ENCODE measurements at regions not wholly inside any gene's neighbourhood (a gene's known extent, or its start where the extent isn't known, plus 50 kb on each side); places are given as distances from the start of the nearest gene placed in this dataset.
"Not testable (repeated sequence)": the region's sequence is repeated elsewhere in the genome, so short reads cannot be mapped to it uniquely, and the experiment has no call there.

DNA sequence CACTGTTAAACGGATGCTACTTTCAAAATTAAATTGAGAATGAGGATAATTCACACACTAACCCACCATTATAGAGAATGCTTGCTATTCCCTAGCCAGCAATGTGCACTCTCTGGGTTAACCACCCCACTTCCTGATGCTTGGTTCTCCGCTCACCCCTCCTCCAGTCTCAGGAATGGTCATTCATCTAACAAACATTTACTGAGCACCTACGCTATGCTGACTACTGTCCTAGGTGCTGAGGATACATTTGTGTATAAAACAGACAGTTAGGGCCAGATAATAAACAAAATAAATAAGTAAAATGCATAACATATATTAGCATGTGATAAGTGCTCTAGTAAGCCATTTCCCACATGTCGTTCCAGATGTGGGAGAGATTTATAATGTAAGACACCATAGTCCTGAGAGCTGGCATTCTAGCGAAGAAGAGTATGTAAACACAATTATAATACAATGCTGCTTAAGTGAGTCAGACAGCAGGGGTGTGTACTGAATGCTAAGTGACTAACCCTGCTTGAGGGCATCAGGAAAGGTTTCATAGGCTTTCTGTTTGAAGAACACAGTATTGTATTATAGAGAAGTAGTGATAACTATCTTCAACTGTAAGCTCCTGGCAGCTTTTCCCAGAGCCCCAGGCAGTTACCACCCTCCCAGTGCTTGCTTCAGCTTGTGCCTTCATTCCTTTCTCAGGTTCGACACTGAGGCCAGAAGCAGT is 126.7 kb upstream of the CACHD1 start:
- ATAC-seq (no peak), DNase-seq (ENCODE audit: low spot score) (no peak)
- Mint-ChIP-seq H3K4me1 (ENCODE audit: low read depth in 2 of 2) (no peaks in the 10 kb centered on the region), H3K9me3 (peaks cover 4% of the 10 kb centered on the region), H3K27ac (no peak overlapping the region), H3K27me3 (peaks cover 8 to 18% of the 10 kb centered on the region in 2 donors), H3K36me3 (no peaks in the 10 kb centered on the region), H3K4me3 (no peak overlapping the region)

DNA sequence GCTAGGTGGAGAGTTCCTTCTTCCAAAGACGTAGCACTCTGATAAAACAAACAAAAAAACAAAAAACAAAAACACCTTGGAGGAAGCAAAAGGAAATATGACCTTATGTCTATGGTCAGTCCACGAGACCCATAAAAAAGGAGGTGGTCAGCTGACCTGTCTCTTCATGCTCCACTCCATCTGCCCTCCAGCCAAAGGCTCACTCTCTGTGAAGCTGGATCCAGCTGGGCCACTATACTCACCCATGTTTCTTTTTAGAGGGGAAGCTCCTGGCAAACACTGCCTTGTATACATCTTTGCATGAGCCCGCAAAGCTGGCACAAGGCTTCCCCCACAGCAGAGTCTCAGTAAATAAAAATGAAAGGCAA is 126.1 kb upstream of the CACHD1 start:
- H3K27me3 Mint-ChIP-seq, result peaks cover 8 to 18% of the 10 kb centered on the region in 2 donors
- no peak overlapping the region for H3K27ac Mint-ChIP-seq
- DNase-seq (ENCODE audit: low spot score) (no peak), ATAC-seq (no peak)
- no peak overlapping the region for H3K4me3 Mint-ChIP-seq
- H3K9me3 Mint-ChIP-seq, result peaks cover 4% of the 10 kb centered on the region
- H3K4me1 Mint-ChIP-seq (ENCODE audit: low read depth in 2 of 2), result no peaks in the 10 kb centered on the region
- H3K36me3 Mint-ChIP-seq, result no peaks in the 10 kb centered on the region

DNA sequence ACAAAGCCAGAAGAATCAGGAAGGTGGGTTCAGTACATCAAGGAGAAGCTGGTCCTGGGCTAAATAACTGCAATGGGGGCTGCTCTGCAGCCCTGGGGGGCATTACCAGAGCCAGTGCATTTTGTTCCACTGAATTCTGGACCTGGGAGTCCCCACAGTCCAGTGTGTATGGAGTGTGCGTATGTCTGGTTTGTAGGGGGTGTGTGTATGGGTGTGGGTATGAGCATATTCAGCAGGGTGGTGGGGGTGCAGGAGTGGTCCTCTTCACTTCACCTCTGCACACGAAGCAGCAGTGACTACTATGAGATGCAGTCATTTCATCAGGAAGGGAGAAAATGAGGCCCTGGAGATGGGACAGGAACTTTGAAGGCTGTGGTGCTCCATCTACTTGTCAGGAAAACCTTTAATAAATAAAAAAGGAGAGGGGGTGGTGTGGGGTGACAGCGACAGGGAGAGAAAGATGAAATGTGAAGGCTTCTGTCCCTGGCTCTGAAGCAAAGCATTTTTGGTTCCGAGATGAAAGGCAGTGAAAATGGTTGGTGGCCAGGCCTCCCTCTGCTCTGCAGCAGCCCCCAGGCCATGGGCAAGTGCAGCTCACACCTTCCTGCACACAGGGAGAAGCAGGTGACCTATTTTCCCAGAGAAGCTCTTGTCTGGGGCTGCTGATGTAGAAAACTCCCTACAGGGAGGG is 121.5 kb upstream of the CACHD1 start:
- Mint-ChIP-seq H3K4me3 (no peak overlapping the region), H3K27ac (no peak overlapping the region), H3K36me3 (no peaks in the 10 kb centered on the region), H3K27me3 (peaks cover 0 to 7% of the 10 kb centered on the region in 2 donors), H3K9me3 (no peaks in the 10 kb centered on the region), H3K4me1 (ENCODE audit: low read depth in 2 of 2) (no peaks in the 10 kb centered on the region)
- ATAC-seq, result peak; percentile 43 to 53
- no peak for DNase-seq (ENCODE audit: low spot score)

DNA sequence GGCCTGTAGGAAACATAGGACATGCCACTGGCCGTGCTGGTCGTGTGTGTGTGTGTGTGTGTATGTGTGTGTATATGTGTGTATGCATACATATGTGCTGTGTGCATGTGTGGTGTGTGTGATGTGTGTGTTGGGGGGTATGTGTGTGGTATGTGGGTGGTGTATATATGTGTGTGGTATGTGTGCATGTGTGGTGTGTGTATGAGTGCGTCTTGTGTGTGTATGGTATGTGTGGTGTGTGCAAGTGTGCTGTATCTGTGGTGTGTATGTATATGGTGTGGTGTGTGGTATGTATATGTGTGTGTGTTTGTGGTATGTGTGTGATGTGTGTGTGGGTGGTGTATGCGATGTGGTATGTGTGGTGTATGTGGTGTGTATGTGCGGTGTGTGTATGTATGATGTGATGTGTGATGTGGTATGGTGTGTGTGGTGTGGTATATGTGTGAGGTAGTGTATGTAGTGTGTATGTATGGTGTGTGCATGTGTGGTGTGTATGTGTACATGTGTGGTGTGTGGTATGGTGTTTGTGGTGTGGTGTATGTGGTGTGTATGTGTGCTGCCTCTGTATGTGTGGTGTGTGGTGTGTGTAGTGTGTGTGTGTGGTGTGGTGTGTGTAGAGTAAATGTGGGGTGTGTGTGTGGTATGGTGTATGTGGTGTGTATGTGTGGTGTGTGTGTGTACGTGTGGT is 120.8 kb upstream of the CACHD1 start:
- peak; percentile 48 to 59 for ATAC-seq
- DNase-seq (ENCODE audit: low spot score), result no peak
- Mint-ChIP-seq H3K4me1 (ENCODE audit: low read depth in 2 of 2) (no peaks in the 10 kb centered on the region), H3K27me3 (peaks cover under 1 to 9% of the 10 kb centered on the region in 2 donors), H3K9me3 (no peaks in the 10 kb centered on the region), H3K36me3 (no peaks in the 10 kb centered on the region), H3K4me3 (no peak overlapping the region), H3K27ac (no peak overlapping the region)

DNA sequence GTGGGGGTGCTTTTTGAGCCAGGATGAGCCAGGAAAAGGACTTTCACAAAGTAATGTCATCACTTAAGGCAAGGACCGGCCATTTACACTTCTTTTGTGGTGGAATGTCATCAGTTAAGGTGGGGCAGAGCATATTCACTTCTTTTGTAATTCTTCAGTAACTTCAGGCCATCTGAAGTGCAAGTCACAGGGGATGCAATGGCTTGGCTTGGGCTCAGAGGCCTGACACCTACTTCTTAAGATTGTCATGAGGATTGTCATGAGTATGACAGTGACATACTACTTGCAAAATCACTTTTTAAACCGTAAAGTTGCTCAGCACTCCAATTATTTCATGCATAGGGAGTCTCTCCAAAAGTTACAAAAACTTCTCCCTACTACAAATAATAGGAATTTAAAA is 114.4 kb upstream of the CACHD1 start:
- H3K4me3 Mint-ChIP-seq; H3K9me3 Mint-ChIP-seq; DNase-seq (ENCODE audit: low spot score); H3K27ac Mint-ChIP-seq; H3K4me1 Mint-ChIP-seq (ENCODE audit: low read depth in 2 of 2); H3K36me3 Mint-ChIP-seq; ATAC-seq: not testable (repeated sequence)
- peaks cover 5 to 16% of the 10 kb centered on the region in 2 donors for H3K27me3 Mint-ChIP-seq

DNA sequence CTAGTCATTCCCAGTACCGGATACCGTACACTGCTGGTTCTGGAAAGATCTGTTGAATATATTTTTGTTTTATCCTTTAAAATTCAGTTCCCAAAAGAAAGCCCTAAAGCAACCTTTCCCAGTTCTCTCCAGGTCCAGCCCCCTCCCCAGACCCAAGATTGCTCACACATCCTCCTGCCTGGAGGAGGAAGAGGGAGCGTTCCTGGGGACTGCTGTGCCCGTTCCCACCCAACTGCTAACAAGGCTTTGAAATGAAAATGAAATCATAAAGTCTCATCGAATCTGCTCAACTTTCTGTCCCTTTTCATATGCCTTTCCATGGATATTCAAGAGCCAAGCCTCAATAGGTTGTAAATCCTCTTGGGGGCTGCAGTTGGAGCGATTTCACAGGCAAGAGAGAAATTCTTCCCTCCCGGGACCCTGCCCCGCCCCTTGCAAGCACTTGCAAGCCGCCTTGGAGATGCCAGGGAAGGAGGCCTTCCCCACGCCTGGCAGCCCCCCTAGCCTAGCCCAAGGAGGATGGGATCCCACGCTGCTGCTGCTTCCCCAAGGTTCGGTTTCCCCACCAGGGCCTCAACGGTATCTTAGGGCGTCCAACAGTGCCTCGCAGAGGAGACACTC is 113.2 kb upstream of the CACHD1 start:
- Mint-ChIP-seq H3K27ac (no peak overlapping the region), H3K27me3 (peaks cover 5 to 16% of the 10 kb centered on the region in 2 donors), H3K36me3 (no peaks in the 10 kb centered on the region), H3K4me3 (no peak overlapping the region), H3K9me3 (no peaks in the 10 kb centered on the region), H3K4me1 (ENCODE audit: low read depth in 2 of 2) (no peaks in the 10 kb centered on the region)
- ATAC-seq (no peak), DNase-seq (ENCODE audit: low spot score) (no peak)

DNA sequence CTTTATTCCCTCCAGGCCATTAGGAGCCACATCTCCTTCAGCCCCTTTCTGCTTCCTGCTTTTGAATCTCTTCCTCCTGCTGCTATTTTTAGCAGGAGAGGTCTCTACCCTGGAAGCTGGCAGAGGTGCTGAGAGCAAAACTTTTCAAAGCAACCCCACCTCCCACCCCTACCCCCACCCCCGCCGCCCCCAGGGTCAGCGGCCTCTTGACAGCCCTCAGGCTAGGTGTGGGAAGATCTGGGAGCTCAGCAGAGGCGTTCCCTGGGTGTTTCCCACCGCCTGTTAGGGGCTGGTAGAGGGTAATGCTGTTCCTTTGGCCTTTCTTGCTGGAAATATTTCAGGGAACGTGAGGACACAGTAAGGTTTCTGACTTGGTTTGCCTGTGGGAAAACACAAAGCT is 112.5 kb upstream of the CACHD1 start:
- Mint-ChIP-seq H3K27me3 (peaks cover 5 to 16% of the 10 kb centered on the region in 2 donors), H3K4me3 (no peak overlapping the region), H3K27ac (no peak overlapping the region), H3K36me3 (no peaks in the 10 kb centered on the region), H3K4me1 (ENCODE audit: low read depth in 2 of 2) (no peaks in the 10 kb centered on the region), H3K9me3 (no peaks in the 10 kb centered on the region)
- ATAC-seq, result no peak
- no peak for DNase-seq (ENCODE audit: low spot score)

DNA sequence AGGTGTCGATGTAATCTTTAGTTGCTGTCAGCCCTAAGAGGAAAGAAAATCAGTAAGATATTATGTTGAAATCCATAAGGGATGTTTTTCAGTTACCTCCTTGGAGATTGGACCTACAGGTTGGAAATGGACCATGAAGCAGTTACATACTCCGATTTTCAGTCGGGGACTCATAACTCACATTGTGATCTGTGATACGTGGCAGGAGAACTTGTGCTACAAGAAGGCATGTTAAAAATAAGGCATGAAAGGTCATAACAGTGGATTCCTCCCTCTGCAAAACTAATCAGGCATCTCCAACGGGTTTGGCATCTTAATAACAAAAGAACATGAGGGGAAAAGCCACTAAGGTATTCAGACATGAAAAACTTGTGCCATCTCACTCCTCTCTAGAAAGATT is 111.2 kb upstream of the CACHD1 start:
- Mint-ChIP-seq H3K27me3 (peaks cover 5 to 16% of the 10 kb centered on the region in 2 donors), H3K4me1 (ENCODE audit: low read depth in 2 of 2) (no peaks in the 10 kb centered on the region), H3K36me3 (no peaks in the 10 kb centered on the region), H3K27ac (no peak overlapping the region), H3K9me3 (no peaks in the 10 kb centered on the region), H3K4me3 (no peak overlapping the region)
- DNase-seq (ENCODE audit: low spot score) (no peak), ATAC-seq (no peak)

DNA sequence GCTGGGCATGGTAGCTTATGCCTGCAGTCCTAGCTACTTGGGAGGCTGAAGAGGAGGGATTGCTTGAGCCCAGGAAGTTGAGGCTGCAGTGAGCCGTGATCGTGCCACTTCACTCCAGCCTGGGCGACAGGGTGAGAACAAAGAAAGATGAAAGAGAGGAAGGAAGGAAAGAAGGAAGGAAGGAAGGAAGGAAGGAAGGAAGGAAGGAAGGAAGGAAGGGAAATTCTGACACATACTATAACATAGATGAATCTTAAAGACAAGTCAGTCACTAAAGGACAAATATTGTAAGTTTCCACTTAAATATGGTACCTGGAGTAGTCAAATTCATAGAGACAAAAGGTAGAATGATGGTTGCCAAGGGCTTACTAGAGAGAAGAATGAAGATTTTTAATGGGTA is 108.0 kb upstream of the CACHD1 start:
- H3K36me3 Mint-ChIP-seq, result no peaks in the 10 kb centered on the region
- no peak overlapping the region for H3K4me3 Mint-ChIP-seq
- peaks cover 6 to 8% of the 10 kb centered on the region in 2 donors for H3K27me3 Mint-ChIP-seq
- no peak for ATAC-seq
- no peaks in the 10 kb centered on the region for H3K4me1 Mint-ChIP-seq (ENCODE audit: low read depth in 2 of 2)
- no peak for DNase-seq (ENCODE audit: low spot score)
- no peak overlapping the region for H3K27ac Mint-ChIP-seq
- H3K9me3 Mint-ChIP-seq, result no peaks in the 10 kb centered on the region

DNA sequence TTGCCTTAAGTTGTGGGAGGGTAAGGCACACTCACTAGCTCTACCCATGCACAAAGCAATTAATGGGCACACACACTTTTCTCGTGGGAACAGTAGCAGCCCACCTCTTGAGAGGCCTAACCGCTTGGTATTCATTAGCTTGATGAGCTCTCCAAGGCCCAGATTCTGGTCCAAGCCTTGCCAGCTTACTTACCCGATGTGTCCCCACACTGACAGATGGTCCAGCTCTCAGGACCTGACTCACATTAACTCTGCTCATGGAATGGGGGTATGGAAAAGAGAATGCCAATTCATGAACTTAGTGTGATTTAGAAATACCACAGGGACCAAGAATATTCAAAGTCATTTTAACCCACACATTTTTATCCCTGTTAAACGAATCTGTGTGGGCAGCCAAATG is 106.8 kb upstream of the CACHD1 start:
- H3K36me3 Mint-ChIP-seq, result no peaks in the 10 kb centered on the region
- H3K27me3 Mint-ChIP-seq, result peaks cover 6 to 9% of the 10 kb centered on the region in 2 donors
- ATAC-seq (no peak), DNase-seq (ENCODE audit: low spot score) (no peak)
- H3K27ac Mint-ChIP-seq, result no peak overlapping the region
- H3K9me3 Mint-ChIP-seq, result no peaks in the 10 kb centered on the region
- H3K4me3 Mint-ChIP-seq, result no peak overlapping the region
- H3K4me1 Mint-ChIP-seq (ENCODE audit: low read depth in 2 of 2), result no peaks in the 10 kb centered on the region

DNA sequence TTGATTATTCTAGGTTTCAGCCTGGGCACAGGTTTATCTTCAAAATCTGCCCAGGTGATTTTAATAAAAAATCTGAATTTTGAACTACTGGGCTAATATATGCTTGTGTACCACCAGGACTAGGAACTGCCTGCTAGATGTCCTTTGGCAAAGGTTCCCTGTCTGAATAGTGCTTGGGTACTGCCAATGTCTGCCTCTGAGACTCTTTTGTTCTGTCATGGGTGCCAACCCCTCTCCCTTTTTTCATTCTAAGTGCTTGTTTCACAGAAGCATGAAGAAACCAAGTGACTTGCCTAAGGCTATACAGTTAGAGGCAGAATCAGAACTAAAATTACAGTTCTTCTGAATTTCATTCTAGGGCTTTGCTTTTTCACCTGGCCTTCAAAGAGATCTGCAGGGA is 106.3 kb upstream of the CACHD1 start:
- Mint-ChIP-seq H3K27me3 (peaks cover 6 to 9% of the 10 kb centered on the region in 2 donors), H3K27ac (no peak overlapping the region), H3K4me1 (ENCODE audit: low read depth in 2 of 2) (no peaks in the 10 kb centered on the region), H3K9me3 (no peaks in the 10 kb centered on the region), H3K4me3 (no peak overlapping the region), H3K36me3 (no peaks in the 10 kb centered on the region)
- ATAC-seq (no peak), DNase-seq (ENCODE audit: low spot score) (no peak)

DNA sequence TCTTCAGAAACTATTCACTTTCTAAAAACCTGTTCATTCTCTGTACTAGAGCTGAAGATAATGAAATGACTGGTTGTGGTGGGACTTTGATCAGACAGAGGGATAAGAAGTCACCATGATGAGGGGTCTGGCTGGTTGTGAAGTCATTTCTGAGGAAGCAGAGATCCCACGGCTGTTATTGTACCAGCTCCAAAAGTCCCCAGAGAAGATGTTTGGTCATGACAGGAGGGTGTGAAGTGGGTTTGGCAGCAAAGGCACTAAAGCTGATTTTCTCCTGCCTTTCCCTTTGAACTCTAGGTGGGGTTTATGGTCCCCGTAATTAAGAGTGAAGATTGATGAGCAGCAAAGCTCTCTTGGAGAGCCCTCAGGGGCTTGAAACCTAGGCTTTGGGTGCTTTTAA is 103.1 kb upstream of the CACHD1 start:
- DNase-seq (ENCODE audit: low spot score), result no peak
- no peak for ATAC-seq
- no peaks in the 10 kb centered on the region for H3K4me1 Mint-ChIP-seq (ENCODE audit: low read depth in 2 of 2)
- no peak overlapping the region for H3K4me3 Mint-ChIP-seq
- no peak overlapping the region for H3K27ac Mint-ChIP-seq
- no peaks in the 10 kb centered on the region for H3K9me3 Mint-ChIP-seq
- peaks cover 0 to 9% of the 10 kb centered on the region in 2 donors for H3K27me3 Mint-ChIP-seq
- H3K36me3 Mint-ChIP-seq, result no peaks in the 10 kb centered on the region

DNA sequence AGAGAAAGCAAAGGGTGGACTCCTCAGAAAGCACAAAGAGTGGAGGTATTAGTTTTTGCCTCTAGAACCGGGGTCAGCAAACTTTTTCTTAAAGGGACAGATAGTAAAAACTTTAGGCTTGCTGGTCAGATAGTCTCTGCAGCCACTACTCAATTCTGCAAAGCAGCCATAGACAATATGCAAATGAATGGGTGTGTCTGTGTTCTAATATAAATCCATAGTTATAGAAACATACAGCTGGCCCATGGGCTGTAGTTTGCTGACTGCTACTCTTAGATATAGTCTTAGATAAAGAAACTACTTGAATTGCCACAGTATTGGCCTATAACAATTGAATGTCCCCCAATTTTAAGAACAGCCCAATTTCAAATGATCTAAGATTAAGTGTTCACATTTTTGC is 101.6 kb upstream of the CACHD1 start:
- no peaks in the 10 kb centered on the region for H3K36me3 Mint-ChIP-seq
- H3K9me3 Mint-ChIP-seq, result no peaks in the 10 kb centered on the region
- H3K27ac Mint-ChIP-seq, result no peak overlapping the region
- H3K4me3 Mint-ChIP-seq, result no peak overlapping the region
- DNase-seq (ENCODE audit: low spot score) (no peak), ATAC-seq (no peak)
- H3K4me1 Mint-ChIP-seq (ENCODE audit: low read depth in 2 of 2), result no peaks in the 10 kb centered on the region
- peaks cover 0 to 9% of the 10 kb centered on the region in 2 donors for H3K27me3 Mint-ChIP-seq

DNA sequence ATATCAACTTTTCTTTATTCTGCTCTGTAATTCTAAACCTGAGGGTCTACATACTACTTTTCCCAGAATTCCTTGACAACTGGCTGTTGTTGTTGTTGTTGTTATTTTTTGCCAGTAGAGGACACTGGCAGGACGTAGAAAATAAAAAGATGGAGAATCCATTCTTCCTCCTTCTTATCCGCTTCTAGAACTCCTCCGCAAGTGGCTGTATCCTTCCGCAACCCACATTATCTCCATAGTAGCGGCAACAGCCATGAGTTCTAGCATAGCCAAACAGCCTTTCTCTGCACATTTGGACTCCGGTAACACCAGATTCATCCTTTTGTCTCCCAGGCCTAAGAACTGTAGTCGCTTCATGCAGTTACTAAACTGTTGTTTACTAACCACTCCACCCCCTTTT is 91.1 kb upstream of the CACHD1 start:
- no peaks in the 10 kb centered on the region for H3K4me1 Mint-ChIP-seq (ENCODE audit: low read depth in 2 of 2)
- no peaks in the 10 kb centered on the region for H3K36me3 Mint-ChIP-seq
- no peak overlapping the region for H3K27ac Mint-ChIP-seq
- DNase-seq (ENCODE audit: low spot score), result no peak
- ATAC-seq, result no peak
- H3K9me3 Mint-ChIP-seq, result no peaks in the 10 kb centered on the region
- no peak overlapping the region for H3K4me3 Mint-ChIP-seq
- peaks cover 5 to 15% of the 10 kb centered on the region in 2 donors for H3K27me3 Mint-ChIP-seq
